ENCODE measurements at regions not wholly inside any gene's neighbourhood (a gene's known extent, or its start where the extent isn't known, plus 50 kb on each side); places are given as distances from the start of the nearest gene placed in this dataset.
"Not testable (repeated sequence)": the region's sequence is repeated elsewhere in the genome, so short reads cannot be mapped to it uniquely, and the experiment has no call there.

GRCh38 chr22:10741210-10741609, 4786.8 kb upstream of the OR11H1 start:
- H3K9ac ChIP-seq (ENCODE audit: low read length): no peak overlapping the region
- no peak overlapping the region for H3K27ac ChIP-seq (ENCODE audit: low read depth, low read length)
- no CpG with 5 or more reads among the region's 30 CpGs for WGBS (ENCODE audit: extremely low coverage, insufficient coverage, low lambda C conversion rate)
- no peak overlapping the region for H2BK15ac ChIP-seq (replicated peaks; ENCODE audit: low read depth)
- no peaks in the 10 kb centered on the region for H3K79me1 ChIP-seq (ENCODE audit: low read length)
- H2AK5ac ChIP-seq (ENCODE audit: low read length): no peak overlapping the region
- no peaks in the 10 kb centered on the region for H3K36me3 ChIP-seq (ENCODE audit: control insufficient read depth, insufficient read depth, low read length)
- no peak overlapping the region for H3K23ac ChIP-seq (ENCODE audit: low read length)
- no peaks in the 10 kb centered on the region for H3K27me3 ChIP-seq (ENCODE audit: insufficient read depth, low read length, poor library complexity)
- no peak overlapping the region for H3K56ac ChIP-seq (ENCODE audit: low read length)
- H2BK5ac ChIP-seq (ENCODE audit: low read length): no peak overlapping the region
- H4K8ac ChIP-seq (ENCODE audit: low read depth, low read length): no peak overlapping the region
- no peak overlapping the region for H2BK120ac ChIP-seq (ENCODE audit: low read depth, low read length)
- no peak overlapping the region for H4K5ac ChIP-seq (ENCODE audit: low read length)
- H3K18ac ChIP-seq (ENCODE audit: low read length): no peak overlapping the region
- H3K4ac ChIP-seq (ENCODE audit: low read depth, low read length): no peak overlapping the region
- no peaks in the 10 kb centered on the region for H3K79me2 ChIP-seq (ENCODE audit: control insufficient read depth, insufficient read depth, low read length)
- no peak overlapping the region for H3K4me3 ChIP-seq (ENCODE audit: low read length)
- DNase-seq: no peak
- H3K4me1 ChIP-seq (ENCODE audit: control insufficient read depth, low read depth, low read length): no peaks in the 10 kb centered on the region
- no peak overlapping the region for H3K4me2 ChIP-seq (ENCODE audit: low read length)

- not testable (repeated sequence) for H3K56ac ChIP-seq (ENCODE audit: low read length); H3K4ac ChIP-seq (ENCODE audit: low read depth, low read length); H2AK5ac ChIP-seq (ENCODE audit: low read length); H3K4me2 ChIP-seq (ENCODE audit: low read length); H3K79me2 ChIP-seq (ENCODE audit: control insufficient read depth, insufficient read depth, low read length); H2BK5ac ChIP-seq (ENCODE audit: low read length); H2BK120ac ChIP-seq (ENCODE audit: low read depth, low read length); H3K4me1 ChIP-seq (ENCODE audit: control insufficient read depth, low read depth, low read length); H2BK15ac ChIP-seq (replicated peaks; ENCODE audit: low read depth); H3K27ac ChIP-seq (ENCODE audit: low read depth, low read length); H3K18ac ChIP-seq (ENCODE audit: low read length); H4K5ac ChIP-seq (ENCODE audit: low read length); H3K36me3 ChIP-seq (ENCODE audit: control insufficient read depth, insufficient read depth, low read length); H3K23ac ChIP-seq (ENCODE audit: low read length); H3K9ac ChIP-seq (ENCODE audit: low read length); H4K8ac ChIP-seq (ENCODE audit: low read depth, low read length); H3K4me3 ChIP-seq (ENCODE audit: low read length); H3K79me1 ChIP-seq (ENCODE audit: low read length); DNase-seq; H3K27me3 ChIP-seq (ENCODE audit: insufficient read depth, low read length, poor library complexity)
- no CpG with 5 or more reads among the region's 76 CpGs for WGBS (ENCODE audit: extremely low coverage, insufficient coverage, low lambda C conversion rate)
Measured at GRCh38 chr22:10741776-10742630, 4786.0 kb upstream of the OR11H1 start.

- no CpG with 5 or more reads among the region's 5 CpGs for WGBS (ENCODE audit: extremely low coverage, insufficient coverage, low lambda C conversion rate)
- not testable (repeated sequence) for DNase-seq
Measured at GRCh38 chr22:10746382-10746781, 4781.6 kb upstream of the OR11H1 start.

GRCh38 chr22:10747227-10747626, 4780.8 kb upstream of the OR11H1 start:
- H2BK5ac ChIP-seq (ENCODE audit: low read length); H2BK120ac ChIP-seq (ENCODE audit: low read depth, low read length); H4K5ac ChIP-seq (ENCODE audit: low read length); H3K4me1 ChIP-seq (ENCODE audit: control insufficient read depth, low read depth, low read length); H2BK15ac ChIP-seq (replicated peaks; ENCODE audit: low read depth); H3K27me3 ChIP-seq (ENCODE audit: insufficient read depth, low read length, poor library complexity); H3K4me3 ChIP-seq (ENCODE audit: low read length); H3K4ac ChIP-seq (ENCODE audit: low read depth, low read length); H3K18ac ChIP-seq (ENCODE audit: low read length); H2AK5ac ChIP-seq (ENCODE audit: low read length); H3K27ac ChIP-seq (ENCODE audit: low read depth, low read length); H4K8ac ChIP-seq (ENCODE audit: low read depth, low read length); H3K23ac ChIP-seq (ENCODE audit: low read length); H3K9ac ChIP-seq (ENCODE audit: low read length); DNase-seq; H3K36me3 ChIP-seq (ENCODE audit: control insufficient read depth, insufficient read depth, low read length); H3K79me1 ChIP-seq (ENCODE audit: low read length); H3K79me2 ChIP-seq (ENCODE audit: control insufficient read depth, insufficient read depth, low read length); H3K4me2 ChIP-seq (ENCODE audit: low read length); H3K56ac ChIP-seq (ENCODE audit: low read length): not testable (repeated sequence)
- WGBS (ENCODE audit: extremely low coverage, insufficient coverage, low lambda C conversion rate): no CpG with 5 or more reads among the region's 6 CpGs

More at GRCh38 chr22:10746382-10746781, 4781.6 kb upstream of the OR11H1 start:
- H3K79me2 ChIP-seq (ENCODE audit: control insufficient read depth, insufficient read depth, low read length); H3K56ac ChIP-seq (ENCODE audit: low read length); H3K18ac ChIP-seq (ENCODE audit: low read length); H3K79me1 ChIP-seq (ENCODE audit: low read length); H2BK5ac ChIP-seq (ENCODE audit: low read length); H3K9ac ChIP-seq (ENCODE audit: low read length); H3K4me2 ChIP-seq (ENCODE audit: low read length); H3K23ac ChIP-seq (ENCODE audit: low read length); H2BK120ac ChIP-seq (ENCODE audit: low read depth, low read length); H2BK15ac ChIP-seq (replicated peaks; ENCODE audit: low read depth); H3K4ac ChIP-seq (ENCODE audit: low read depth, low read length); H3K36me3 ChIP-seq (ENCODE audit: control insufficient read depth, insufficient read depth, low read length); H3K27me3 ChIP-seq (ENCODE audit: insufficient read depth, low read length, poor library complexity); H3K4me1 ChIP-seq (ENCODE audit: control insufficient read depth, low read depth, low read length); H2AK5ac ChIP-seq (ENCODE audit: low read length); H3K4me3 ChIP-seq (ENCODE audit: low read length); H3K27ac ChIP-seq (ENCODE audit: low read depth, low read length); H4K5ac ChIP-seq (ENCODE audit: low read length); H4K8ac ChIP-seq (ENCODE audit: low read depth, low read length): not testable (repeated sequence)

GRCh38 chr22:10748751-10749150, 4779.2 kb upstream of the OR11H1 start:
- not testable (repeated sequence) for H3K23ac ChIP-seq (ENCODE audit: low read length); H4K8ac ChIP-seq (ENCODE audit: low read depth, low read length); H3K4me1 ChIP-seq (ENCODE audit: control insufficient read depth, low read depth, low read length); H3K18ac ChIP-seq (ENCODE audit: low read length); H2BK5ac ChIP-seq (ENCODE audit: low read length); H3K36me3 ChIP-seq (ENCODE audit: control insufficient read depth, insufficient read depth, low read length); H4K5ac ChIP-seq (ENCODE audit: low read length); H3K9ac ChIP-seq (ENCODE audit: low read length); H3K4me3 ChIP-seq (ENCODE audit: low read length); H3K79me1 ChIP-seq (ENCODE audit: low read length); H2BK15ac ChIP-seq (replicated peaks; ENCODE audit: low read depth); H3K27ac ChIP-seq (ENCODE audit: low read depth, low read length); H3K4me2 ChIP-seq (ENCODE audit: low read length); H3K27me3 ChIP-seq (ENCODE audit: insufficient read depth, low read length, poor library complexity); H2AK5ac ChIP-seq (ENCODE audit: low read length); DNase-seq; H2BK120ac ChIP-seq (ENCODE audit: low read depth, low read length); H3K4ac ChIP-seq (ENCODE audit: low read depth, low read length); H3K56ac ChIP-seq (ENCODE audit: low read length); H3K79me2 ChIP-seq (ENCODE audit: control insufficient read depth, insufficient read depth, low read length)

GRCh38 chr22:10749423-10749822, 4778.6 kb upstream of the OR11H1 start:
- H3K27ac ChIP-seq (ENCODE audit: low read depth, low read length); H4K8ac ChIP-seq (ENCODE audit: low read depth, low read length); H3K4me3 ChIP-seq (ENCODE audit: low read length); H3K79me2 ChIP-seq (ENCODE audit: control insufficient read depth, insufficient read depth, low read length); H3K79me1 ChIP-seq (ENCODE audit: low read length); H3K4me1 ChIP-seq (ENCODE audit: control insufficient read depth, low read depth, low read length); H3K27me3 ChIP-seq (ENCODE audit: insufficient read depth, low read length, poor library complexity); H2BK5ac ChIP-seq (ENCODE audit: low read length); H4K5ac ChIP-seq (ENCODE audit: low read length); H3K9ac ChIP-seq (ENCODE audit: low read length); H3K36me3 ChIP-seq (ENCODE audit: control insufficient read depth, insufficient read depth, low read length); H2BK15ac ChIP-seq (replicated peaks; ENCODE audit: low read depth); H3K56ac ChIP-seq (ENCODE audit: low read length); H2BK120ac ChIP-seq (ENCODE audit: low read depth, low read length); H3K4ac ChIP-seq (ENCODE audit: low read depth, low read length); H3K4me2 ChIP-seq (ENCODE audit: low read length); H3K23ac ChIP-seq (ENCODE audit: low read length); H3K18ac ChIP-seq (ENCODE audit: low read length); DNase-seq; H2AK5ac ChIP-seq (ENCODE audit: low read length): not testable (repeated sequence)
- no CpG with 5 or more reads among the region's 2 CpGs for WGBS (ENCODE audit: extremely low coverage, insufficient coverage, low lambda C conversion rate)

Measured in mesendoderm (in vitro differentiated cells).